ENCODE measurements at regions not wholly inside any gene's neighbourhood (a gene's known extent, or its start where the extent isn't known, plus 50 kb on each side); places are given as distances from the start of the nearest gene placed in this dataset.

GRCh38 chr9:515665-516064 lies 301.0 kb downstream of the DOCK8 start:
- no peak for DNase-seq (ENCODE audit: low read depth in 2 of 2)

GRCh38 chr9:517993-518392 lies 303.3 kb downstream of the DOCK8 start:
- DNase-seq (ENCODE audit: low read depth in 2 of 2), result no peak

GRCh38 chr9:518540-518939 lies 303.9 kb downstream of the DOCK8 start:
- no peak for DNase-seq (ENCODE audit: low read depth in 2 of 2)

- no peak for DNase-seq (ENCODE audit: low read depth in 2 of 2)
These were observed 304.9 kb downstream of the DOCK8 start for GRCh38 chr9:519579-519978.

- no peak for DNase-seq (ENCODE audit: low read depth in 2 of 2)
These were observed 305.6 kb downstream of the DOCK8 start for GRCh38 chr9:520302-520701.

GRCh38 chr9:522190-522589 lies 307.5 kb downstream of the DOCK8 start:
- no peak for DNase-seq (ENCODE audit: low read depth in 2 of 2)

GRCh38 chr9:522658-523057 lies 308.0 kb downstream of the DOCK8 start:
- DNase-seq (ENCODE audit: low read depth in 2 of 2), result no peak

- DNase-seq (ENCODE audit: low read depth in 2 of 2), result no peak
These were observed 308.8 kb downstream of the DOCK8 start for GRCh38 chr9:523444-523843.

- no peak for DNase-seq (ENCODE audit: low read depth in 2 of 2)
These were observed 309.3 kb downstream of the DOCK8 start for GRCh38 chr9:524008-524407.

- DNase-seq (ENCODE audit: low read depth in 2 of 2), result no peak
These were observed 312.4 kb downstream of the DOCK8 start for GRCh38 chr9:526904-527591.

- DNase-seq (ENCODE audit: low read depth in 2 of 2), result no peak
These were observed 311.8 kb upstream of the DMRT1 start for GRCh38 chr9:529731-530130.

- peak; percentile 3 to 32 for DNase-seq (ENCODE audit: low read depth in 2 of 2)
These were observed 310.8 kb upstream of the DMRT1 start for GRCh38 chr9:530681-531080.

- no peak for DNase-seq (ENCODE audit: low read depth in 2 of 2)
These were observed 308.8 kb upstream of the DMRT1 start for GRCh38 chr9:532707-533106.

GRCh38 chr9:534886-535285 lies 306.6 kb upstream of the DMRT1 start:
- no peak for DNase-seq (ENCODE audit: low read depth in 2 of 2)

GRCh38 chr9:535356-535755 lies 306.1 kb upstream of the DMRT1 start:
- no peak for DNase-seq (ENCODE audit: low read depth in 2 of 2)

- DNase-seq (ENCODE audit: low read depth in 2 of 2), result no peak
These were observed 304.6 kb upstream of the DMRT1 start for GRCh38 chr9:536597-537511.

- no peak for DNase-seq (ENCODE audit: low read depth in 2 of 2)
These were observed 298.0 kb upstream of the DMRT1 start for GRCh38 chr9:543478-543877.

- DNase-seq (ENCODE audit: low read depth in 2 of 2), result no peak
These were observed 296.0 kb upstream of the DMRT1 start for GRCh38 chr9:545480-545879.

- DNase-seq (ENCODE audit: low read depth in 2 of 2), result no peak
These were observed 295.3 kb upstream of the DMRT1 start for GRCh38 chr9:546235-546634.

GRCh38 chr9:546797-547223 lies 294.7 kb upstream of the DMRT1 start:
- DNase-seq (ENCODE audit: low read depth in 2 of 2), result peak; percentile 3 to 31

GRCh38 chr9:547314-547713 lies 294.2 kb upstream of the DMRT1 start:
- no peak for DNase-seq (ENCODE audit: low read depth in 2 of 2)

GRCh38 chr9:549455-549997 lies 292.0 kb upstream of the DMRT1 start:
- DNase-seq (ENCODE audit: low read depth in 2 of 2), result no peak

GRCh38 chr9:550333-550732 lies 291.2 kb upstream of the DMRT1 start:
- no peak for DNase-seq (ENCODE audit: low read depth in 2 of 2)

All from lung microvascular endothelial cell (primary cell).